ENCODE measurements at regions not wholly inside any gene's neighbourhood (a gene's known extent, or its start where the extent isn't known, plus 50 kb on each side); places are given as distances from the start of the nearest gene placed in this dataset.

- no peak for DNase-seq
These were observed 827.9 kb downstream of the PCDH7 start for GRCh38 chr4:31548021-31548420.

- DNase-seq, result no peak
These were observed 828.7 kb downstream of the PCDH7 start for GRCh38 chr4:31548823-31549222.

DNA sequence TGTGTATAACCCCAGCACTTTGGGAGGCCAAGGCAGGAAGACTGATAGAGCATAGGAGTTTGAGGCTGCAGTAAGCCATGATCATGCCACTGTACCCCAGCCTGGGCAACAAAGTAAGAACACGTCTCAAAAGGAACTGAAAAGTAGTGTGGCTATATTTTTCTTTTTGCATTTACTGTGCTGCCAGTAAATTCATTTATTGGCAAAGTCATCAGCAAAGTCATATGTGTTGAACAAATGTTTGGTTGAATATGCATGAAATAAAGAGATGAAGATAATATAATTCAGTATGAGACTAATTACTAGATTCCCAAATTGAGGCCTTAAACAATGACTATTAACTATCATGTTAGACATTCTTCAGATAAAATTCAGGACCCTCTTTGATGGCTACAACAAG is 829.1 kb downstream of the PCDH7 start:
- no peak for DNase-seq

GRCh38 chr4:31557437-31557836 is 837.3 kb downstream of the PCDH7 start:
- DNase-seq, result no peak

DNA sequence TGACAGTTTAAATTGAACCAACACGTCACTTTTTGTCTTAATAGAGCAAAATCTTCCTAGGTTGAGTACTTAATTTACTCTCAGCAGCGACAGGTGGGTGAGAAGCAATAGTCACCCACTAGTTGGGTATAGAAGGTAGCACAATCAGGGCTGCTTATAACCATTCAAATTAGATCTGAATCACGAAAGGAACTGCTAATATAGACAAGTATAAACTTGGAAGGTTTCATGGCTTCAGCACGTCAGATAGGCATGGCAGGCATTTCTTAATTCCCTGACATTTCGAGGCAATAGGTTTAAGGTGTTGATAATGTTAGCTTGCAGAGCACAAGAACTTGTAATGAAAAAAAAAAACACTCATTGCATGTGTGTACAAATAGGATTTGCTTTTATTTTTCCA is 853.4 kb downstream of the PCDH7 start:
- DNase-seq, result no peak

- DNase-seq, result no peak
These were observed 855.3 kb downstream of the PCDH7 start for GRCh38 chr4:31575504-31575903.

DNA sequence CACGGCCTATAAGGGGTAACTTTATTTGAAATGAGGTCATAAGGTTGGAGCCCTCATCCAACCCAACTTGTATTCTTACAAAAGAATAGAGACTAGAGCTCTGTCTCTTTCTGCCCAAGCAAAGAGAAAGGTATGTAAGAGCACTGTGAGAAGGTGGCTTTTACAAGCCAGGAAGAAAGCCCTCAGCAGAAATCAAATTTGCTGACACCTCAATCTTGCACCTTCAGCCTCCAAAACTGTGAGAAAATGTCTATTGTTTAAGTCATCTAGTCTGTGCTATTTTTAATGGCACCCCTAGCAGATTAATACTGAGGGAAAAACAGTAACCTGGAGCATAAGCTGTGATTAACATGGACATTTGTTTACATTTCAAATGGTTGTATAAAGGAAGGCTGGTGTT is 860.7 kb downstream of the PCDH7 start:
- DNase-seq, result no peak

GRCh38 chr4:31585503-31585902 is 865.3 kb downstream of the PCDH7 start:
- DNase-seq, result no peak

DNA sequence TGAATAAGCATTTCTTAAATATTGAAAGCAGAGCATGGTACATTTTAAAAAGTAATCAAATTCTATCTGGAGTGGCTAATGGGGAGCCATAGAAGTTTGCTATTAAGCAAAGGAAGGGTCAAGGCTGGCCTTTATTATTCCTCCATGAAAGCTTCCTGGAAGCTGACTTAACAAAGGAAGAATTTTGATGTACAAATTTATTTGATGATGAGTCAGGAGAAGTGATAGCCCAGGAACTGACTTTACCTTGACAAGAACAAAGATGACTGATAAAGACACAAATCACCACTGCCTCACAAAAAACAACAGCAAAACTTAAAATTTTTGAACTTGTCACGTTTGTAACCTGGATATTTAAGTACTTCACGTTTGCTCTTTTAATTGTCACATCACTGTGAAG is 872.1 kb downstream of the PCDH7 start:
- no peak for DNase-seq

GRCh38 chr4:31595496-31595895 is 875.3 kb downstream of the PCDH7 start:
- DNase-seq, result no peak

- no peak for DNase-seq
These were observed 878.5 kb downstream of the PCDH7 start for GRCh38 chr4:31598639-31599038.

GRCh38 chr4:31601793-31602192 is 881.6 kb downstream of the PCDH7 start:
- DNase-seq, result no peak

DNA sequence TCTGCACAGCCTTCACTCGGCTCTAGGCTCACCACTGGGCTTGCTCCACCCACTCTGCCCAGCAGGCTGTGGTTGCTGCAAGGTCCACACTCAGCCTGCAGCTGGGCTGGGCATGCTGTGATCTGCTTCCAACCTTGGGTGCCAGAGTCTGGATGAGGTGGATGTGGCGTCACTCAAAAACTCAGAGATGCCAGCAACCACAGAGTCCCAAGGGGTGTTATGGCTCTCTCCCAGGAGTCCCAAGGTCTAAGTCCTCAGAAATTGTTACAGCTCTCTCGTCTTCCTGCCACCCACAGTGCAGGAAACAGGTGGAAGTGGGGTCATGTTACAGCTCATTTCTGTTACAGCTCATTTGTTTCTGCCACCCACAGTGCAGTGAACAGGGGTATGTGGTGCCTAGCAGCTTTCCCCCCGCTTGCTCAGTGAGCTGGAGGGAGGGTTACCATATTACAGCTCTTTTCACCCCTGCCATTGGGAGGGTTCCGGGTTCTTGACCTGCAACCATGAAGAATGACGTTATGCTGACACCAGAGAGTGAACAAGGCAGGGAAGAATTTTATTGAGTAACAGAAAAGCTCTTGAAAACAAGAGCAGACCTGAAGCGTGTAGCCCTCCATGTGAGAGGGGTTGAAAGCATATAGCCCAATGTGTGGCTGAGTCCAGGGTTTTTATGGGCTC is 893.9 kb downstream of the PCDH7 start:
- no peak for DNase-seq

- no peak for DNase-seq
These were observed 897.5 kb downstream of the PCDH7 start for GRCh38 chr4:31617667-31618066.

DNA sequence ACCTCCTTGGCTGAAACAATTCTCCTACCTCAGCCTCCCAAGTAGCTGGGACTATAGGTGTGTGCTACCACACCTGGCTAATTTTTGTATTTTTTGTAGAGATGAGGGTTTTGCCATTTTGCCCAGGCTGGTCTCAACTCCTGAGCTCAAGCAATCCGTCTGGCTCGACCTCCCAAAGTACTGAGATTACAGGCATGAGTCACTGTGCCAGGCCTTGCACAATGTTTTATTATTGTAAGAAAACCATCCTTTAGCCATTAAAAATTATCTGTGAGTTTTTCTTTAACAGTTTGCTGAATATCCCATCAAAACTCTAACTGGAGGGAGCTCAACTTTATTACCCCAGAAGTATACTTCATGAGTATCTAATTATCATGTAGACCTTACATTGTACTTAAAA is 900.3 kb downstream of the PCDH7 start:
- DNase-seq, result no peak

- DNase-seq, result no peak
These were observed 925.1 kb downstream of the PCDH7 start for GRCh38 chr4:31645236-31645635.

GRCh38 chr4:31647786-31648185 is 927.6 kb downstream of the PCDH7 start:
- no peak for DNase-seq

- DNase-seq, result no peak
These were observed 929.7 kb downstream of the PCDH7 start for GRCh38 chr4:31649878-31650277.

GRCh38 chr4:31651541-31651940 is 931.4 kb downstream of the PCDH7 start:
- DNase-seq, result no peak

DNA sequence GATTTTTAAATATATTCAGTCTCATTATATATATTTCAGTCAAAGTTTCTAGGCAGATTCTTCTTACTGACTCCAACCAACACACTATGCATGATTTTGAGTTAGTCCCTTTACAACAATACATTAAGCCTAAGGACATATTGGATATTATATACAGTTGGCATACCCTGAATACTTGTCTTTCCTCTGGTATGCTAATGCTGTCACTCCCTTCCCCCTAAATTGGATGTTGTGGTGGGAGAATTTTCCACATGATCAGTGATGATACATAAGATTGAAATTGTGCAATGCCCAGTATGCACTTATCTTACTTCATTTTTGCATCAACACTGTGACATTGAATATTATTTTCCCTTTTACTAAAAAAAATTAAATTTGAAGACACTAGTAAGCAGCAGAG is 935.2 kb downstream of the PCDH7 start:
- no peak for DNase-seq

GRCh38 chr4:31657859-31658570 is 937.8 kb downstream of the PCDH7 start:
- no peak for DNase-seq

DNA sequence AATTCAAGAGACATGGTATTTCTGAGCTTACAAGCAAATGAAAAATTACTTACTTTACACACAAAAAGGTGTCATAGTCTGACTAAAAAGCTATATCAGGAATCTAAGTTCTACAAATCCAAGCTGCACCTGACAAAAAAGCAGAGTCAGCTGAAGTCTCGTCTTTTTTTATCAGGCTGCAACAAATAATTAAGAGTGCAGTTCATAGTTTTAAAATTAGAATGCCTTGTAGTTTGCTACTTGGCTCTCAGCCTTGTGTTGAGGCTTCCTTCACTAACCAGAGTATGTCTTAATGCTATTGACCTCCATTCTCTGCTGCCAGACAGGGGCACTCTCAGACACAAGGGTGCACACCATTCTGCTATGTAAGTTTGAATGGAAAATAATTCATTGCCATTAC is 940.7 kb downstream of the PCDH7 start:
- DNase-seq, result no peak

- no peak for DNase-seq
These were observed 942.8 kb downstream of the PCDH7 start for GRCh38 chr4:31662951-31663350.

DNA sequence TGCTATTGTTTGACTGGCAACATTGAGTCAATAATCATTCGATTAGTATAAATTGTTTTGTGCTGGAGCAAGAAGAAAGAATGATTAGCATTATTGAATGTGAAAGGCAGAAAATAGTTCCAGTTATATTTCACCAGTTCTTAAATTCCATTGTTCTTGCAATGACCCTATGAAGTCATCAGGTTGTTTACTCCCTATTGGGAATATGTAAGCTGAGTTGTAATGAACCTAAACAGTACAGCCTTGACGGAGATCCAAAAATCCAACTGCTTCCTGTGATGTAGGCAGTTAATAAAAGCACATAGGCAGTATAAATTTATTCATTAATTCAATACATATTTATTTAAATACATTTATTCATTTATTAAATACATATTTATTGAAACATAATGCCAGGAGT is 947.5 kb downstream of the PCDH7 start:
- DNase-seq, result no peak
